Prostate gland (tissue), 2 donors: ENCODE measurements at regions not wholly inside any gene's neighbourhood (a gene's known extent, or its start where the extent isn't known, plus 50 kb on each side); places are given as distances from the start of the nearest gene placed in this dataset.

ENCODE experiments used
- CTCF ChIP-seq, 4 experiments: fragments of 200-600 bp in 2 of 4; fragments of 450-650 bp in 2 of 4; sonication (generic) in 2 of 4; IDR thresholded peaks; 1 replicate in 3 of 4; 2 replicates in 1 of 4; pipeline ENCODE4 v1.5.1; 2016 to 2019; ENCODE audit warnings: antibody characterized with exemption in 4 of 4, mild to moderate bottlenecking in 2 of 4, moderate library complexity in 2 of 4
- POLR2A ChIP-seq: fragments of 450-650 bp; IDR thresholded peaks from one replicate; pipeline ENCODE4 v1.6.1; 2016; ENCODE audit warnings: antibody characterized with exemption, mild to moderate bottlenecking
- POLR2AphosphoS5 ChIP-seq: sonication (generic); formaldehyde crosslinking; IDR thresholded peaks from one replicate; pipeline ENCODE4 v1.6.1; 2017; ENCODE audit warnings: antibody characterized with exemption

- TF ChIP-seq CTCF (IDR thresholded peaks at IDR 0.05) (no peak), POLR2AphosphoS5 (no peak), POLR2A (no peak)
These were observed 828.1 kb upstream of the ZNF608 start for GRCh38 chr5:125574491-125575044.
